Tibial nerve (tissue), 4 donors: ENCODE measurements at regions not wholly inside any gene's neighbourhood (a gene's known extent, or its start where the extent isn't known, plus 50 kb on each side); places are given as distances from the start of the nearest gene placed in this dataset.

Experiments used
- DNase-seq, 2 donors: peaks; one replicate each; pipeline ENCODE4 v3.0.0-alpha.2; 2019; ENCODE audit warnings: low spot score in 2 of 2
- H3K27ac ChIP-seq, 4 donors: fragments of 200-600 bp; sonication (generic) in 3 of 4; one replicate each; pipeline ENCODE4 v1.5.1; 2017 to 2019; ENCODE audit warnings: mild to moderate bottlenecking in 1 of 4
- H3K27me3 ChIP-seq, 2 donors: fragments of 200-600 bp; sonication (generic) in 1 of 2; one replicate each; pipeline versions ENCODE4 v1.5.1 to v1.6.0; 2017 to 2019
- H3K36me3 ChIP-seq, 3 donors: fragments of 200-600 bp; sonication (generic); one replicate each; pipeline ENCODE4 v1.5.1; 2018 to 2019
- H3K4me1 ChIP-seq, 4 donors: fragments of 200-600 bp; sonication (generic) in 3 of 4; one replicate each; pipeline ENCODE4 v1.5.1; 2017 to 2019
- H3K4me3 ChIP-seq, 4 donors: fragments of 200-600 bp; sonication (generic) in 3 of 4; one replicate each; pipeline ENCODE4 v1.5.1; 2017 to 2019; ENCODE audit warnings: mild to moderate bottlenecking in 1 of 4, moderate library complexity in 1 of 4
- H3K9me3 ChIP-seq, 4 donors: fragments of 200-600 bp; sonication (generic) in 3 of 4; one replicate each; pipeline ENCODE4 v1.5.1; 2017 to 2019
- EP300 ChIP-seq, 2 donors: sonication (generic); formaldehyde crosslinking; IDR thresholded peaks; one replicate each; pipeline ENCODE4 v1.6.1; 2017; ENCODE audit warnings: antibody characterized with exemption in 2 of 2, mild to moderate bottlenecking in 1 of 2
- POLR2A ChIP-seq, 2 donors: fragments of 450-650 bp; IDR thresholded peaks; one replicate each; pipeline ENCODE4 v1.6.1; 2017; ENCODE audit warnings: antibody characterized with exemption in 2 of 2, mild to moderate bottlenecking in 2 of 2, moderate library complexity in 2 of 2
- WGBS, 2 donors: methylation state at CpG; one replicate each; pipeline ENCODE4 v1.1.5; 2018; 5-methylcytosine and 5-hydroxymethylcytosine counted together
- TF ChIP-seq, protein P1 (sequence below), 5 experiments: fragments of 200-600 bp in 3 of 5; fragments of 450-650 bp in 2 of 5; sonication (generic) in 3 of 5; IDR thresholded peaks; one replicate each; pipeline ENCODE4 v1.5.1; 2016 to 2019; ENCODE audit warnings: antibody characterized with exemption in 5 of 5, mild to moderate bottlenecking in 3 of 5, moderate library complexity in 2 of 5

DNA sequence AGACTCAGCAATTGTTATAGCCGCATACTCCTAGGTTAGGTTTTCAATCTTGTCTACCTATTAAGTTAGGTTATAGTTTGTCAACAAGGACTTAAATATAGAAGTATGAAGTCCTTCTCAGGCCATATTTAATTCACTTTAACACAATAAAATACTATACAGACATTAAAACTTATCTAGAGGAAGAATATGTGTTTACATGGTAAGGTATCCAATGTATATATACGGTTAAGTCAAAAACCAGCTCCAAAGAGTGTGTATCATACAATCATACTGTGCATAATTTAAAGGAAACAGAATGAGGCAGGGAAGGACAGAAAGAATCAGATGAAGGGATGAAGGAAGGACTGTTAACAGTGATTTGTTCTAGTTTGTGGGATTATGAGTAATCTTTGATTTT, 79.5 kb upstream of the LANCL2 start:
- Histone ChIP-seq H3K27me3 (no peaks in the 10 kb centered on the region), H3K4me3 (no peak overlapping the region), H3K9me3 (no peaks in the 10 kb centered on the region), H3K36me3 (no peaks in the 10 kb centered on the region), H3K4me1 (no peaks in the 10 kb centered on the region), H3K27ac (no peak overlapping the region)
- WGBS, 2 donors = 90 to 96% methylated on average over 2 of the region's 2 CpGs
- TF ChIP-seq POLR2A (IDR thresholded peaks at IDR 0.05) = no peak
- no peak for TF ChIP-seq EP300 (IDR thresholded peaks at IDR 0.05)
- TF ChIP-seq, protein P1, sequence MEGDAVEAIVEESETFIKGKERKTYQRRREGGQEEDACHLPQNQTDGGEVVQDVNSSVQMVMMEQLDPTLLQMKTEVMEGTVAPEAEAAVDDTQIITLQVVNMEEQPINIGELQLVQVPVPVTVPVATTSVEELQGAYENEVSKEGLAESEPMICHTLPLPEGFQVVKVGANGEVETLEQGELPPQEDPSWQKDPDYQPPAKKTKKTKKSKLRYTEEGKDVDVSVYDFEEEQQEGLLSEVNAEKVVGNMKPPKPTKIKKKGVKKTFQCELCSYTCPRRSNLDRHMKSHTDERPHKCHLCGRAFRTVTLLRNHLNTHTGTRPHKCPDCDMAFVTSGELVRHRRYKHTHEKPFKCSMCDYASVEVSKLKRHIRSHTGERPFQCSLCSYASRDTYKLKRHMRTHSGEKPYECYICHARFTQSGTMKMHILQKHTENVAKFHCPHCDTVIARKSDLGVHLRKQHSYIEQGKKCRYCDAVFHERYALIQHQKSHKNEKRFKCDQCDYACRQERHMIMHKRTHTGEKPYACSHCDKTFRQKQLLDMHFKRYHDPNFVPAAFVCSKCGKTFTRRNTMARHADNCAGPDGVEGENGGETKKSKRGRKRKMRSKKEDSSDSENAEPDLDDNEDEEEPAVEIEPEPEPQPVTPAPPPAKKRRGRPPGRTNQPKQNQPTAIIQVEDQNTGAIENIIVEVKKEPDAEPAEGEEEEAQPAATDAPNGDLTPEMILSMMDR (IDR thresholded peaks at IDR 0.05) = no peak
- DNase-seq = no peak

- no peaks in the 10 kb centered on the region for H3K27me3 ChIP-seq
- no peak overlapping the region for H3K4me3 ChIP-seq
- no peak for DNase-seq
- H3K4me1 ChIP-seq = no peaks in the 10 kb centered on the region
- TF ChIP-seq, protein P1 (IDR thresholded peaks at IDR 0.05) = no peak
- TF ChIP-seq POLR2A (IDR thresholded peaks at IDR 0.05) = no peak
- no peak for TF ChIP-seq EP300 (IDR thresholded peaks at IDR 0.05)
- H3K36me3 ChIP-seq = no peaks in the 10 kb centered on the region
- 70 to 72% methylated on average over 3 of the region's 3 CpGs for WGBS, 2 donors
- no peaks in the 10 kb centered on the region for H3K9me3 ChIP-seq
- no peak overlapping the region for H3K27ac ChIP-seq
Measured at GRCh38 chr7:55286666-55287065, 78.5 kb upstream of the LANCL2 start.

DNA sequence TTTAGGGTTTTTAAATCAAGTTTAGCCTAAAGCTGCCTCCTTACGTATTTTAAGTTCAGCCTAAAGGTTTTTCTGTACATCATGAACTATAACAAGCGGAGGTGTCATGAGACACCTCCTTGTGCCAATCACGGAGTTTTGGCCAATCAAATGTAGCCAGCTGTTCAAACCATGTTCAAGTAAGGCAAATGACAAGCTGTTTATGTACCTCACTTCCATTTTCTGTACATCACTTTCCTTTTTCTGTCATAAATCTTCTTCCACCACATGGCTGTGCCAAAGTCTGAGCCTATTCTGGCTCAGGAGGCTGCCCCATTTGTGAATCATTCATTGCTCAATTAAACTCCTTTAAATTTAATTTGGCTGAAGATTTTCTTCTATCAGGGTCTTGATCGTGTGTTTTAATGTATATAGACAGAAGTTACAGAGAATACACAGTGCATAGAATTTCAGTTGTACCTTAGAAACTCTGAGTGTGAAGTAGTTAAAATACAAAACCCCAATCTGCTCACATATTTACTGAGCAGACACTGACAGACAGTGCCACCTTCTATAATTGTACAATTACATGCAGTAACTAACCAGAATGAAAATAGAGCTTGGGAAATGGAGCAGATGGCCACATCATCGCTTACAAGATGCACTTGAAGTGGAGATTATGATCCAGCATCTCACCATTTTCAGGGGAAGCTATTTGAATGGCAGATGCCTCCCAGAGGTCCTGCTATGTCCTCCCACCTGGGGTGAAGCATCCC, 76.9 kb upstream of the LANCL2 start:
- Histone ChIP-seq H3K27ac (no peak overlapping the region), H3K36me3 (no peaks in the 10 kb centered on the region), H3K4me3 (no peak overlapping the region), H3K4me1 (no peaks in the 10 kb centered on the region), H3K27me3 (no peaks in the 10 kb centered on the region), H3K9me3 (no peaks in the 10 kb centered on the region)
- WGBS, 2 donors = 80 to 83% methylated on average over 5 of the region's 5 CpGs
- no peak for DNase-seq
- TF ChIP-seq, protein P1 (IDR thresholded peaks at IDR 0.05) = no peak
- TF ChIP-seq EP300 (IDR thresholded peaks at IDR 0.05) (no peak), POLR2A (IDR thresholded peaks at IDR 0.05) (no peak)

DNA sequence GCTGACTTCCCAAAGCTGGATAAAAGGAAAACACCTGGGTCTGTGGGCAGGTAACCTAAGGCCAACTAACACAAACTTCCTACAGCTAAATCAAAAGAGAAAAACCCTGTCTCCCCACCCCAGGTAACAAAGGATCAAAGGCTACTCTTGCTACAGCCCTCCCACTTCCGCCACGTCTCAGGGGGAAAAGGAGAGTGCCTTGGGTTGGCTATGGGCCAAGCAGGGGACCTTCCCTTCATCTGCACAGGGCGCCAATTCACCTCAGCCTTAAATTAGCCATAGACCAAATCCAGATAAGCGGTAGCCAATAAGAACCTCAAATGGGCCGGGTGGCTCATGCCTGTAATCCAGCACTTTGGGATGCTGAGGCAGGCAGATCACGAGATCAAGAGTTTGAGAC, 69.1 kb upstream of the LANCL2 start:
- no peaks in the 10 kb centered on the region for H3K36me3 ChIP-seq
- no peaks in the 10 kb centered on the region for H3K9me3 ChIP-seq
- peaks cover 0 to 11% of the 10 kb centered on the region in 2 donors for H3K27me3 ChIP-seq
- H3K4me3 ChIP-seq = no peak overlapping the region
- WGBS, 2 donors = 83 to 87% methylated on average over 6 of the region's 6 CpGs
- TF ChIP-seq POLR2A (IDR thresholded peaks at IDR 0.05) (no peak), EP300 (IDR thresholded peaks at IDR 0.05) (no peak)
- TF ChIP-seq, protein P1 (IDR thresholded peaks at IDR 0.05) = no peak
- DNase-seq = no peak
- no peaks in the 10 kb centered on the region for H3K4me1 ChIP-seq
- no peak overlapping the region for H3K27ac ChIP-seq

DNA sequence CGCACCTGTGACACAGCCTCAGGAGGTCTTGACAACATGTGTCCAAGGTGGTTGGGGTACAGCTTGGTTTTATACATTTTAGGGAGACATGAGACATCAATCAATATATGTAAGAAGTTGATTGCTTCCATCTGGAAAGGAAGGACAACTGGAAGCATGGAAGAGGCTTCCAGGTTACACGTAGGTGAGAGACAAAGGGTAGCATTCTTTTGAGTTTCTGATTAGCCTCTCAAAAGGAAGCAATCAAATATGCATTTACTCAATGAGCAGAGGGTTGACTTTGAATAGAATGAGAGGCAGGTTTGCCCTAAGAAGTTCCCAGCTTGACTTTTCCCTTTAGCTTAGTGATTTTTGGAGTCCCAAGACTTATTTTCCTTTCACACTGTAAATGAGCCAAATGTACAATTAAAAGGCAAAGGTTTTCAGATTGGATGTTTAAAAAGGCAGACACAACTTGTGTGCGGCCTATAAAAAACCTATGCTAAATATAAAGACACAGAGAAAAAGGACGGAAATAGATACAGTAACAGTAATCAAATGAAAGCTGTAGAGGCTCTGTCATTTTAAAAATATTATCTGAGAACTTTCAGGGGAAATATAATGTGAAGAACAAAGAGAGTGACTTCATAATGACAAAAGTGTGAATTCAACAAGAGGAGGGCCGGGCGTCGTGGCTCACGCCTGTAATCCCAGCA, 65.7 kb upstream of the LANCL2 start:
- no peak for DNase-seq
- Histone ChIP-seq H3K27me3 (peaks cover 0 to 5% of the 10 kb centered on the region in 2 donors), H3K27ac (no peak overlapping the region), H3K36me3 (no peaks in the 10 kb centered on the region), H3K4me3 (no peak overlapping the region), H3K4me1 (no peaks in the 10 kb centered on the region), H3K9me3 (no peaks in the 10 kb centered on the region)
- TF ChIP-seq EP300 (IDR thresholded peaks at IDR 0.05) (no peak), POLR2A (IDR thresholded peaks at IDR 0.05) (no peak)
- WGBS, 2 donors = 63 to 71% methylated on average over 8 of the region's 8 CpGs
